ENCODE measurements at regions not wholly inside any gene's neighbourhood (a gene's known extent, or its start where the extent isn't known, plus 50 kb on each side); places are given as distances from the start of the nearest gene placed in this dataset.
A peak's percentile ranks its signal among the peaks of the same experiment; 100 is the strongest.
"Not testable (repeated sequence)": the region's sequence is repeated elsewhere in the genome, so short reads cannot be mapped to it uniquely, and the experiment has no call there.

DNA sequence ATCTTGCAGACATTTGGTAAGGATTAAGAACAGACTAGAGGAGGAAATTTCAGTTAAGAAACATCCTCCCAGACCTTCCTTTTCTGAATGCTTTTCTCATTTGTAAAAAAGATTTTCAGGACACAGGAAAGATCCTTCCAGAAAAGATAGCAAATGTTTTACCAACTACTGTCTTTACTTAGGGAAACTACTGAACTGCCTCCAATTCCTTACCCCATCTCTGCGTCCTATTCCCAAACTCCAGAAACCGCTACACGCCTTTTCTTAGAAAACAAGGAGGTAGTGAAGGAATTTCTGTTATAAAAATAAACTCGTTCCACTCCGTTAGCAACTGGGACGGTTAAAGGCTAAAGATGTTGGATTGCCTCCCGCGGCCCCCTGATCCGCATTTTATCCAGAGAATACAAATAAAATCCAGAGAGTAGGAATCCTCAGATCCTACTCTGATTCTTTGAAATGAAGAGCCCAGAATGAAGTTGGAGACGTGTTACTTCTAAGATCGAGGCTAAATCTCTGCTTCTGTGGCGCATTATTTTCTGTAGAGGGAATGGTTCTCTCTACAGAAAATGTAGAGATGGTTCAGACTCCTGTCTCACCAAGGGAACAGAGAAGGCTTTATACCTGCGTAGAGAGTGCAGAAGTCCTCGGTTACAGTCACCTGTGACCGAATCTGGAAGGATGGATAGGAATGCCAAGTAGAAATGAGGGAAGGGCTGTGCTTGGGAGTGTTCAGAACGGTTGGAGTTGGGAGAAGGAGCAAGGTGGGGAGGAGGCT, 133.0 kb downstream of the GPX5 start:
- no peak for DNase-seq

GRCh38 chr6:28659250-28659566, 133.5 kb downstream of the GPX5 start:
- DNase-seq = no peak

GRCh38 chr6:28661097-28661713, 135.5 kb downstream of the GPX5 start:
- DNase-seq = no peak

GRCh38 chr6:28664870-28665396, 139.3 kb downstream of the GPX5 start:
- DNase-seq = no peak

DNA sequence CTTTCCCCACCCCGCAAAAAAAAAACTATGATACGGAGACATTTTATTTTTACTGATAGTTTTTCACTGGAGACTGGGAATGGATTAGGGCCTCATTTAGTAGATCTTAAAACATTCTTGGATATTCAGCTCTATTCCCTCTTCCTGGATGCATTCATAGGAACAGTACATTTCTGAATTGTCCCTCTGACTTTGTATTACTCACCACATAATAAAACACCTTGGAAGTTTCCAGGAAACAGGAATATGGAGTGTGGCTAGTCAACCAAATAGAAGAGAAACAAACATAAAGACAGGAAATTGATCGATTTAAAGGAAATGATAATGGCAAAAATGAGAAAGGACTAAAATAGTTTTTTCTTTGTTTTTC, 147.7 kb downstream of the GPX5 start:
- DNase-seq = no peak

DNA sequence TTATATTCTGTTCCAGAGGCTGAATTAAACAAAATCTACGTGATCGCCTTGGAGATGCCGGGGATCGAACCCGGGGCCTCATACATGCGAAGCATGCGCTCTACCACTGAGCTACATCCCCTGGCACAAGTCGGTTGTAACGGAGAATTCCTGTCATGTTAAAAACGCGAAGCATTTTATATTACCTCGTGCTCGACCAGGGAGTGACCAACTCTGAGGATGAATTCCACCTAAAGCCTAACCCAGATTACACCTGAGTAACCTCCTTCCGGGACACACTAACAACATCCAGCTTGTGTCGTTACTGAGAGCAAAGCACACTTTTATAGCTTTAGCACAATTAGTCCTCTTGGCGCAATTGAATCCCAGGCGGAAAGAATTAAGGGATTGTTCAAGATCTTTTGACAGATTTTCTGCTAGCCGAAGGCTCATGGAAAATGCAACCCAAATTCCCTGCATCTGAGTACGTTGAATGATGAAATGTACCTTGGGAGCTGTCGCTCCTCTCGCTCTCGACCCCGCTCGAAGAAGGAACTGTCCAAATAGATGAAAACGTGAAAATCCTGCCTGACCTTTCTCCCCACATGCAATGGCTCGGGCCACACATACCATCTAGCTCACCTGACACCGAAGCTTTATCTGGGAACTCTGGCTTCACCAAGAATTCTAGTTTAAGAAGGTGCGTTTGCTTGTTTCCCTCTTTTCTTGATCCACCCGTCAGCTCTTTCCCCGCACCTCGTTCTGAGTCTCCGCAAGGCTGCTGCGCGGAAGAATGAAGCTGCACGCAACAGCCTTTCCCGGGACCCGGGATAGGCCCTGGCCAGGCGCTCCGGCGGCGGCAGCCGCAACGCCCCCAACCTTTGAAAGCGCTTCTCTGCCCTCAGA, 148.3 kb downstream of the GPX5 start:
- DNase-seq = peak; percentile 23 to 59 (median 42)

- DNase-seq = no peak
Observed at GRCh38 chr6:28675600-28675999, 149.9 kb downstream of the GPX5 start.

DNA sequence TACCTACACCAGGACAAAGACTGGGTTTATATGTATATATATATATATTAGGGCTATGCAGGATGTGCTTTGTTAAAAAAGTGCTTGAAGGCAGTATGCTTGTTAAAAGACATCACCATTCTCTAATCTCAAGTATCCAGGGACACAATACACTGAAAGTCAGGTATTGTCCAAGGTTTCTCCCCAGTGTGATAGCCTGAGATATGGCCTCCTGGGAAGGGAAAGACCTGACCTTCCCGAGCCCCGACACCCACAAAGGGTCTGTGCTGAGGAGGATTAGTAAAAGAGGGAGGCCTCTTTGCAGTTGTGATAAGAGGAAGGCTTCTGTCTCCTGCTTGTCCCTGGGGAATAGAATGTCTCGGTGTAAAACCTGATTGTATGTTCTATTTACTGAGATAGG, 156.9 kb downstream of the GPX5 start:
- DNase-seq = no peak

GRCh38 chr6:28682956-28683685, 157.4 kb downstream of the GPX5 start:
- not testable (repeated sequence) for DNase-seq

DNA sequence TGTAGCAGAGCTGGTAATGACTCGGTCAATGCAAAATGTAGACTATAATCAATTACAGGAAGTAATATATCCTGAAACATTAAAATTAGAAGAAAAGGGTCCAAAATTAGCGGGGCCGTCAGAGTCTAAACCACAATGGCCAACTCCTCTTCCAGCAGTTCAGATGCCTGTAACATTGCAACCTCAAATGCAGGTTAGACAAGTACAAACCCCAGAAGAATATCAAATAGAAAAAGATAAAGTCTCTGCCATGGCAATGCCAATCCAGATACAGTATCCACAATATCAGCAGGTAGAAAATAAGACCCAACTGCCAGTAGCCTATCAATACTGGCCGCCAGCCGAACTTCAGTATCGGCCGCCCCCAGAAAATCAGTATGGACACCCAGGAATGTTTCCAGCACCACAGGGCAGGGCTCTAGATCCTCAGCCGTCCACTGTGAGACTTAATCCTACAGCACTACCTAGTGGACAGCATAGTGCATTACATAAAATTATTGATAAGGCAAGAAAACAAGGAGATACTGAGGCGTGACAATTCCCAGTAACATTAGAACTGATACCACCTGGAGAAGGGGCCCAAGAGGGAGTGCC, 158.4 kb downstream of the GPX5 start:
- DNase-seq = peak; percentile 8 to 63 (median 40)

- DNase-seq = not testable (repeated sequence)
Observed at GRCh38 chr6:28685960-28686359, 160.3 kb downstream of the GPX5 start.

DNA sequence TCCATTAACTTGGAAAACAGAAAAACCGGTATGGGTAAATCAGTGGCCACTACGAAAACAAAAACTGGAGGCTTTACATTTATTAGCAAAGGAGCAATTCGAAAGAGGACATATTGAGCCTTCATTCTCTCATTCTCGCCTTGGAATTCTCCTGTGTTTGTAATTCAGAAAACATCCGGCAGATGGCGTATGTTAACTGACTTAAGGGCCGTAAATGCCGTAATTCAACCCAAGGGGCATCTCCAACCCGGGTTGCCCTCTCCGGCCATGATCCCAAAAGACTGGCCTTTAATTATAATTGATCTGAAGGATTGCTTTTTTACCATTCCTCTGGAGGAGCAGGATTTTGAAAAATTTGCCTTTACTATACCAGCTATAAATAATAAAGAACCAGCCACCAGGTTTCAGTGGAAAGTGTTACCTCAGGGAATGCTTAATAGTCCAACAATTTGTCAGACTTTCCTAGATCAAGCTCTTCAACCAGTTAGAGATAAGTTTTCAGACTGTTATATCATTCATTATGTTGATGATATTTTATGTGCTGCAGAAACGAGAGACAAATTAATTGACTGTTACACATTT, 160.9 kb downstream of the GPX5 start:
- DNase-seq = peak; percentile 72 to 86 (median 77)

GRCh38 chr6:28687309-28687981, 161.8 kb downstream of the GPX5 start:
- DNase-seq = not testable (repeated sequence)

GRCh38 chr6:28691991-28692390, 166.3 kb downstream of the GPX5 start:
- DNase-seq = not testable (repeated sequence)

- DNase-seq = no peak
Observed at GRCh38 chr6:28693033-28693750, 167.5 kb downstream of the GPX5 start.

GRCh38 chr6:28693751-28694443, 168.2 kb downstream of the GPX5 start:
- no peak for DNase-seq

DNA sequence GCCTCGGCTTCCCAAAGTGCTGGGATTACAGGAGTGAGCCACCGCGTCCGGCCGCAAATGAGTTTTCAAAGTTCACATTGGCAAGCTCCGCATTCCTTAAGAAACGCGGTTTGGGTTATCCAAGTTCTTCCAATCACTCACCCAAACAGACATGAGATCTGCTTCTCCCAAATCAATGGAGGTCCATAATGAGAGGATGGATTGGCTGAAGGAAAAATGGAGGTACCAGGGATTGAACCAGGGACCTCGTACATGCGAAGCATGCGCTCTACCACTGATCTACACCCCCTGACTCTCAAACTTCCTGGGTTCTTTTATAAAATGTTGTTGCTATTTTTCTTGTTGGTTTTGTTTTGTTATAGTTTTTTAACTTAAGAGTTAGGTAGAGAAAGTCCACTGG, 170.0 kb downstream of the GPX5 start:
- no peak for DNase-seq

DNA sequence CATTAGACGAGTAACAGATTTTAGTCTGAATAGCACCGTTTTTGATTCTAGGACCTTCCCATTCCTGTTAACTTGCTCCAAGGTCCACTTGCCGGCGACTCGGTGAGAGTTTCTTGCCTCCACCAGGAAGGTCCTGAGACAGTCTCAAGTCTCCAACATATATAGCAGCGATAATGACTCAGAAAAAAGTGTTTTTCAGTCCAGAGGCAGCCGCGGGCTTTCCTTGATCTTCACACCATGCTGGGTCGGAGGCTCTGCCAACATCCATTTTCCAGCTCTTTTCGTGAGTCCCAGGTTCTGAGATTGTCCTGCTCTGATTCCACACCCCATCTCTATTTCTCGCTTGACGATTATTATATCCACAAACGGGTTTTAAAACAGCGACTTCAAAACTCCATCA, 170.5 kb downstream of the GPX5 start:
- no peak for DNase-seq

DNA sequence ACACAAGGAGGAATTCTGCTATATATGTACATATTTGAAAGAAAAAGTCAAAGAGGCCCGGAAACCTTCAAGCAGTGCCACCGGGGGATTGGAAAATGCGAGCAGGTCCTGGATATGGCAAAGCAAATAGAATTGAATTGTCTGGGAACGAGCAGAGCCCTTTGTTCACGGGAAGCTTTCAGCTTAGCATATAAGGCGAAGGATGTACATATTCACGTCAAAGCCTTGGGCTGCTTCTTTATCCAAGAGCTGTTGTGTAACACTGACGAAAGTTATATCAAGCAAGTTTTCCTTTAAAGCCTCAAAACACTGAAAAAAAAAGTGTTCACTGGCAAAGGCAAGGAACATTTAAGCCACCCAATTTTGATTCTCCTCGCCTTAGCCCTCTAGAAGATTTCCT, 171.0 kb downstream of the GPX5 start:
- DNase-seq = no peak
